Astrocyte (in vitro differentiated cells and primary cell): ENCODE measurements at regions not wholly inside any gene's neighbourhood (a gene's known extent, or its start where the extent isn't known, plus 50 kb on each side); places are given as distances from the start of the nearest gene placed in this dataset.

ENCODE experiments used
- DNase-seq: peaks from one replicate; pipeline ENCODE4 v3.0.0-alpha.2; 2010; ENCODE audit warnings: low read depth
- FAIRE-seq: peaks from 2 replicates; lab custom pipeline; 2011; peaks lifted over from hg19 to GRCh38; lab: Jason Lieb, UNC
- H2AFZ ChIP-seq: 2 replicates; pipeline ENCODE4 v1.6.0; 2012; ENCODE audit warnings: low read depth, low read length, inconsistent platforms
- H3K27ac ChIP-seq: 2 replicates; pipeline ENCODE4 v1.5.1; 2011; ENCODE audit warnings: low read depth, low read length, inconsistent platforms
- H3K27me3 ChIP-seq: 2 replicates; pipeline ENCODE4 v1.6.0; 2011; ENCODE audit warnings: low read length, inconsistent platforms; ENCODE audit not compliant: insufficient read depth
- H3K36me3 ChIP-seq: 2 replicates; pipeline ENCODE4 v1.5.1; 2011; ENCODE audit warnings: low read length, inconsistent platforms; ENCODE audit not compliant: insufficient read depth
- H3K4me1 ChIP-seq: 2 replicates; pipeline ENCODE4 v1.5.1; 2011; ENCODE audit warnings: low read length, inconsistent platforms; ENCODE audit not compliant: insufficient read depth
- H3K4me2 ChIP-seq: 2 replicates; pipeline ENCODE4 v1.6.0; 2012; ENCODE audit warnings: low read length, inconsistent platforms
- H3K4me3 ChIP-seq: 2 replicates; pipeline ENCODE4 v1.5.1; 2011; ENCODE audit warnings: low read depth, mild to moderate bottlenecking, low read length, inconsistent platforms; ENCODE audit not compliant: insufficient read depth
- H3K79me2 ChIP-seq: 2 replicates; pipeline ENCODE4 v1.6.0; 2012; ENCODE audit warnings: mild to moderate bottlenecking, low read length, inconsistent platforms; ENCODE audit not compliant: insufficient read depth
- H3K9ac ChIP-seq: 2 replicates; pipeline ENCODE4 v1.6.0; 2012; ENCODE audit warnings: mild to moderate bottlenecking, low read length, inconsistent platforms
- H3K9me3 ChIP-seq: 2 replicates; pipeline ENCODE4 v1.5.1; 2012; ENCODE audit warnings: low read depth, mild to moderate bottlenecking, low read length, inconsistent platforms; ENCODE audit not compliant: insufficient read depth
- H4K20me1 ChIP-seq: 2 replicates; pipeline ENCODE4 v1.6.0; 2012; ENCODE audit warnings: low read length, inconsistent platforms; ENCODE audit not compliant: insufficient read depth
- H3K27ac Mint-ChIP-seq: one replicate; pipeline ENCODE4 v1.8.0; 2021; ENCODE audit warnings: mild to moderate bottlenecking, mixed read lengths; ENCODE audit not compliant: unreplicated experiment
- H3K27me3 Mint-ChIP-seq: one replicate; pipeline ENCODE4 v1.8.0; 2021; ENCODE audit warnings: low read depth, mixed read lengths; ENCODE audit not compliant: unreplicated experiment
- H3K36me3 Mint-ChIP-seq: one replicate; pipeline ENCODE4 v1.8.0; 2021; ENCODE audit warnings: low read depth, mixed read lengths; ENCODE audit not compliant: unreplicated experiment
- H3K4me1 Mint-ChIP-seq: one replicate; pipeline ENCODE4 v1.8.0; 2021; ENCODE audit warnings: low read depth, mixed read lengths; ENCODE audit not compliant: unreplicated experiment
- H3K4me3 Mint-ChIP-seq: one replicate; pipeline ENCODE4 v1.8.0; 2021; ENCODE audit warnings: mild to moderate bottlenecking, moderate library complexity, mixed read lengths; ENCODE audit not compliant: unreplicated experiment
- H3K9me3 Mint-ChIP-seq: one replicate; pipeline ENCODE4 v1.8.0; 2021; ENCODE audit warnings: mild to moderate bottlenecking, mixed read lengths; ENCODE audit not compliant: unreplicated experiment
- CTCF ChIP-seq: IDR thresholded peaks from 2 replicates; pipeline ENCODE4 v1.5.1; 2011; ENCODE audit warnings: low read depth, mild to moderate bottlenecking, inconsistent platforms, low read length, moderate library complexity; ENCODE audit not compliant: insufficient read depth
- EZH2 ChIP-seq: IDR thresholded peaks from 2 replicates; pipeline ENCODE4 v1.6.1; 2012; ENCODE audit warnings: mild to moderate bottlenecking, low read length, inconsistent platforms; ENCODE audit not compliant: insufficient read depth

- Histone ChIP-seq H3K36me3 (no peaks in the 10 kb centered on the region), H4K20me1 (no peaks in the 10 kb centered on the region), H3K9ac (no peak overlapping the region), H3K4me2 (no peak overlapping the region), H3K79me2 (no peaks in the 10 kb centered on the region), H2AFZ (no peak overlapping the region), H3K9me3 (no peaks in the 10 kb centered on the region), H3K4me3 (no peak overlapping the region), H3K4me1 (no peaks in the 10 kb centered on the region), H3K27ac (no peak overlapping the region), H3K27me3 (no peaks in the 10 kb centered on the region)
- no peaks in the 10 kb centered on the region for H3K4me1 Mint-ChIP-seq
- no peak overlapping the region for H3K4me3 Mint-ChIP-seq
- H3K27me3 Mint-ChIP-seq: peaks cover 3% of the 10 kb centered on the region
- H3K36me3 Mint-ChIP-seq: no peaks in the 10 kb centered on the region
- no peak for FAIRE-seq
- no peak overlapping the region for H3K27ac Mint-ChIP-seq
- TF ChIP-seq EZH2: no peak
- TF ChIP-seq CTCF: no peak
- H3K9me3 Mint-ChIP-seq: peaks cover 7% of the 10 kb centered on the region
- no peak for DNase-seq
Observed at GRCh38 chr4:151829309-151829708, 68.5 kb upstream of the GATB start.

DNA sequence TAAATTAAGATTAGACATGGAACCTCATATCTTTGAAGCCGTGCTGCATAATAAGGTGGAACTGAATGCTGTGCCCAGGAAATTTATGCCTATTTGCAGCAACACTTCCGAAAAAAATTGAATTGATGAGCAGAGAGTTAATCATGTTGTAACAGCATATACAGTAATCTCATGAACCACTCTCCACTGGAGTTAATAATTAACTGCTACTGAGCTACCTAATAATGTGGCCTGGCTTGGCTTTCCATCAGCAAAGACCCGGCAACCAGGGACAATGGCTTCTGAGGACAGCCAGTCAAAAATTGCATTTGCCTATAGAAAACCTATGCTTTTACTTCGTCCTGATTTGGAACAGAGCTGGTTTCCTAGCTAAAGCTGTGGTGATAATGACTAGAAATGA lies 63.8 kb upstream of the GATB start:
- no peaks in the 10 kb centered on the region for H3K27me3 Mint-ChIP-seq
- H3K4me3 ChIP-seq: no peak overlapping the region
- no peak for TF ChIP-seq EZH2
- no peak for TF ChIP-seq CTCF

GRCh38 chr4:151822331-151822730 lies 61.5 kb upstream of the GATB start:
- Histone ChIP-seq H3K4me1 (no peaks in the 10 kb centered on the region), H3K79me2 (no peaks in the 10 kb centered on the region), H3K27ac (no peak overlapping the region), H3K9me3 (no peaks in the 10 kb centered on the region), H3K27me3 (peaks cover 3% of the 10 kb centered on the region), H3K4me2 (no peak overlapping the region), H4K20me1 (no peaks in the 10 kb centered on the region), H3K36me3 (no peaks in the 10 kb centered on the region), H3K4me3 (no peak overlapping the region), H3K9ac (no peak overlapping the region), H2AFZ (no peak overlapping the region)
- H3K36me3 Mint-ChIP-seq: peaks cover 3% of the 10 kb centered on the region
- H3K27ac Mint-ChIP-seq: no peak overlapping the region
- no peak overlapping the region for H3K4me3 Mint-ChIP-seq
- no peaks in the 10 kb centered on the region for H3K27me3 Mint-ChIP-seq
- TF ChIP-seq CTCF (no peak), EZH2 (no peak)
- FAIRE-seq (peak; percentile 5), DNase-seq (no peak)
- H3K9me3 Mint-ChIP-seq: peaks cover 13% of the 10 kb centered on the region
- H3K4me1 Mint-ChIP-seq: peaks cover 7% of the 10 kb centered on the region

More for the DNA sequence above, 63.8 kb upstream of the GATB start:
- Histone ChIP-seq H3K27me3 (peaks cover 3% of the 10 kb centered on the region), H4K20me1 (no peaks in the 10 kb centered on the region), H3K27ac (no peak overlapping the region), H2AFZ (no peak overlapping the region), H3K4me1 (no peaks in the 10 kb centered on the region), H3K9ac (no peak overlapping the region), H3K36me3 (no peaks in the 10 kb centered on the region), H3K4me2 (no peak overlapping the region), H3K9me3 (no peaks in the 10 kb centered on the region), H3K79me2 (no peaks in the 10 kb centered on the region)
- peaks cover 9% of the 10 kb centered on the region for H3K9me3 Mint-ChIP-seq
- H3K36me3 Mint-ChIP-seq: no peaks in the 10 kb centered on the region
- H3K27ac Mint-ChIP-seq: no peak overlapping the region
- no peak overlapping the region for H3K4me3 Mint-ChIP-seq
- no peak for DNase-seq
- no peak for FAIRE-seq
- H3K4me1 Mint-ChIP-seq: peaks cover 7% of the 10 kb centered on the region
